NCI-H2107 treated with DMSO at 0.1 percent for 48 hours (cell line): ENCODE measurements at regions not wholly inside any gene's neighbourhood (a gene's known extent, or its start where the extent isn't known, plus 50 kb on each side); places are given as distances from the start of the nearest gene placed in this dataset.
A peak's percentile ranks its signal among the peaks of the same experiment; 100 is the strongest.
"Not testable (repeated sequence)": the region's sequence is repeated elsewhere in the genome, so short reads cannot be mapped to it uniquely, and the experiment has no call there.

ENCODE experiments used
- DNase-seq: peaks from one replicate; lab custom pipeline; 2025; ENCODE audit not compliant: unreplicated experiment; lab: John Stamatoyannopoulos, UW

- no peak for DNase-seq
These were observed 91.8 kb upstream of the TSC22D1 start for GRCh38 chr13:44667943-44668342.

- not testable (repeated sequence) for DNase-seq
These were observed 90.4 kb upstream of the TSC22D1 start for GRCh38 chr13:44666538-44666937.

- DNase-seq: peak; percentile 62
These were observed 88.2 kb upstream of the TSC22D1 start for GRCh38 chr13:44664308-44664707.

- DNase-seq: no peak
These were observed 86.4 kb upstream of the TSC22D1 start for GRCh38 chr13:44662515-44662914.

- DNase-seq: no peak
These were observed 85.8 kb upstream of the TSC22D1 start for GRCh38 chr13:44661936-44662335.

GRCh38 chr13:44660050-44660449 lies 83.9 kb upstream of the TSC22D1 start:
- no peak for DNase-seq

- DNase-seq: no peak
These were observed 77.0 kb upstream of the TSC22D1 start for GRCh38 chr13:44652962-44653660.

- DNase-seq: no peak
These were observed 76.0 kb upstream of the TSC22D1 start for GRCh38 chr13:44652168-44652567.

GRCh38 chr13:44651724-44652123 lies 75.6 kb upstream of the TSC22D1 start:
- DNase-seq: no peak

- DNase-seq: peak; percentile 24
These were observed 75.1 kb upstream of the TSC22D1 start for GRCh38 chr13:44651209-44651608.

- no peak for DNase-seq
These were observed 73.7 kb upstream of the TSC22D1 start for GRCh38 chr13:44649834-44650233.

- DNase-seq: peak; percentile 70
These were observed 72.9 kb upstream of the TSC22D1 start for GRCh38 chr13:44649104-44649428.

GRCh38 chr13:44648392-44649103 lies 72.4 kb upstream of the TSC22D1 start:
- peak; percentile 45 for DNase-seq

- DNase-seq: not testable (repeated sequence)
These were observed 71.4 kb upstream of the TSC22D1 start for GRCh38 chr13:44647560-44647959.

- no peak for DNase-seq
These were observed 69.9 kb upstream of the TSC22D1 start for GRCh38 chr13:44646044-44646443.

GRCh38 chr13:44643256-44643655 lies 67.1 kb upstream of the TSC22D1 start:
- DNase-seq: no peak

- DNase-seq: no peak
These were observed 61.5 kb upstream of the TSC22D1 start for GRCh38 chr13:44637581-44637980.

GRCh38 chr13:44629465-44630183 lies 53.5 kb upstream of the TSC22D1 start:
- DNase-seq: no peak

- DNase-seq: not testable (repeated sequence)
These were observed 52.7 kb upstream of the TSC22D1 start for GRCh38 chr13:44628826-44629225.

GRCh38 chr13:44627441-44627840 lies 51.3 kb upstream of the TSC22D1 start:
- DNase-seq: no peak

GRCh38 chr13:44626176-44626575 lies 50.0 kb upstream of the TSC22D1 start:
- DNase-seq: no peak
